Mucosa of descending colon (tissue), 3 donors: ENCODE measurements at regions not wholly inside any gene's neighbourhood (a gene's known extent, or its start where the extent isn't known, plus 50 kb on each side); places are given as distances from the start of the nearest gene placed in this dataset.

Experiments used
- ATAC-seq: fragments of 200-7000 bp; cut with Tn5 transposase; one replicate; pipeline ENCODE4 v1.9.1; 2020; ENCODE audit warnings: mild to moderate bottlenecking, moderate library complexity
- DNase-seq, 3 donors: peaks; one replicate each; pipeline ENCODE4 v3.0.0-alpha.2; 2020
- H3K36me3 ChIP-seq: fragments of 200-600 bp; one replicate; pipeline ENCODE4 v1.8.0; 2021; ENCODE audit warnings: low read depth, mild to moderate bottlenecking
- H3K4me1 ChIP-seq: fragments of 200-600 bp; one replicate; pipeline ENCODE4 v1.8.0; 2021; ENCODE audit warnings: low read depth, mild to moderate bottlenecking
- H3K4me3 ChIP-seq: fragments of 200-600 bp; one replicate; pipeline ENCODE4 v1.8.0; 2021; ENCODE audit warnings: mild to moderate bottlenecking
- H3K9me3 ChIP-seq: fragments of 200-600 bp; one replicate; pipeline ENCODE4 v1.8.0; 2021; ENCODE audit warnings: mild to moderate bottlenecking
- intact Hi-C, 2 donors: fragments of 100-400 bp; cut with DNase I in 1 of 2; cut with micrococcal nuclease in 1 of 2; formaldehyde crosslinking; loops; one replicate each; pipeline versions ENCODE4 v1.11.0 to v1.11.1; 2022; cut with DNase I, micrococcal nuclease
- TF ChIP-seq, protein P1 (sequence below): fragments of 200-600 bp; IDR thresholded peaks from one replicate; pipeline ENCODE4 v1.8.0; 2022; ENCODE audit warnings: antibody characterized with exemption, mild to moderate bottlenecking
- donor health status: DM: no; HTN: no; CAD: no; lungs with moderate emphysema.
- donor health status: DM: no; HTN: no; CAD: no.
- donor health status: DM: no; HTN: yes; CAD: no.

DNA sequence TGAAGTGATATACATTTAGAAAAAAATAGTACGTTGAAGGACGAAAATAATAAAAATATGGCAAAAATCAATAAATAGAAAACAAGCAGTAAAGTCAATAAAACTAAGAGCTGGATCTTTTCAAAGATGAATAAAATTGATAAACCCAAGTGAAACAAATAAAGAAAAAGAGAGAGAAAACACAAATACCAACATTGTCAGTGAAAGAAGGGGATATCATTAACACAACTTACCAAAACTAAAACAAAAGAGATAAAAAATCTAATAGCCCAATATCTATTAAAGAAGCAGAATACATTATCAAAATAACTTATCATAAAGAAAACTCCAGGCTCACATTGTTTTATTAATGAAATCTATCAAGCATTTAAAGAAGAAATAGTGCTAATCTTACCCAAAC is 675.1 kb downstream of the UQCRFS1 start:
- TF ChIP-seq, protein P1, sequence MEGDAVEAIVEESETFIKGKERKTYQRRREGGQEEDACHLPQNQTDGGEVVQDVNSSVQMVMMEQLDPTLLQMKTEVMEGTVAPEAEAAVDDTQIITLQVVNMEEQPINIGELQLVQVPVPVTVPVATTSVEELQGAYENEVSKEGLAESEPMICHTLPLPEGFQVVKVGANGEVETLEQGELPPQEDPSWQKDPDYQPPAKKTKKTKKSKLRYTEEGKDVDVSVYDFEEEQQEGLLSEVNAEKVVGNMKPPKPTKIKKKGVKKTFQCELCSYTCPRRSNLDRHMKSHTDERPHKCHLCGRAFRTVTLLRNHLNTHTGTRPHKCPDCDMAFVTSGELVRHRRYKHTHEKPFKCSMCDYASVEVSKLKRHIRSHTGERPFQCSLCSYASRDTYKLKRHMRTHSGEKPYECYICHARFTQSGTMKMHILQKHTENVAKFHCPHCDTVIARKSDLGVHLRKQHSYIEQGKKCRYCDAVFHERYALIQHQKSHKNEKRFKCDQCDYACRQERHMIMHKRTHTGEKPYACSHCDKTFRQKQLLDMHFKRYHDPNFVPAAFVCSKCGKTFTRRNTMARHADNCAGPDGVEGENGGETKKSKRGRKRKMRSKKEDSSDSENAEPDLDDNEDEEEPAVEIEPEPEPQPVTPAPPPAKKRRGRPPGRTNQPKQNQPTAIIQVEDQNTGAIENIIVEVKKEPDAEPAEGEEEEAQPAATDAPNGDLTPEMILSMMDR = no peak
- DNase-seq = no peak

DNA sequence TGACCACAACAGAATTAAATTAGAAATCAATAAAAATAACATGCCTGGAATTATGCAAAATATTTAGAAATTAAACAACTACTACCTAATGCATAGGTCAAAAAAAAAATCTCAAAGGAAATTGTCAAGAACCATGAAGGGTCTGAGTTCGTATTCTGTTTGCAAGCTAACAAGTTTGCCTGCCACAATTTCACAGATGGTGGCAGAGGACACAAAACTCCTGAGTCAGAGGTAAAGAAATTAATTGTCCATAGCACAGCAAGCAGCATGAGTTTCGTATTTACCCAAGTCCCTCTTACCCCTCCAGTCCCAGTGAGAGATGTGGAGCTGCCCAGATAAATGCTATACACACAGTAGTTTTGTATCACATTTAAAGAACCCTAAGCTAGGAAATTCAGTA is 675.9 kb downstream of the UQCRFS1 start:
- intact Hi-C loops = no loop called here
- TF ChIP-seq, protein P1 = no peak
- no peak for DNase-seq
- H3K9me3 ChIP-seq = no peaks in the 10 kb centered on the region
- H3K36me3 ChIP-seq = no peaks in the 10 kb centered on the region
- no peak overlapping the region for H3K4me3 ChIP-seq
- H3K4me1 ChIP-seq = no peaks in the 10 kb centered on the region
- no peak for ATAC-seq

More for the DNA sequence above, 675.1 kb downstream of the UQCRFS1 start:
- Histone ChIP-seq H3K9me3 (no peaks in the 10 kb centered on the region), H3K36me3 (no peaks in the 10 kb centered on the region), H3K4me1 (no peaks in the 10 kb centered on the region), H3K4me3 (no peak overlapping the region)
- no peak for ATAC-seq
- intact Hi-C loops = no loop called here

DNA sequence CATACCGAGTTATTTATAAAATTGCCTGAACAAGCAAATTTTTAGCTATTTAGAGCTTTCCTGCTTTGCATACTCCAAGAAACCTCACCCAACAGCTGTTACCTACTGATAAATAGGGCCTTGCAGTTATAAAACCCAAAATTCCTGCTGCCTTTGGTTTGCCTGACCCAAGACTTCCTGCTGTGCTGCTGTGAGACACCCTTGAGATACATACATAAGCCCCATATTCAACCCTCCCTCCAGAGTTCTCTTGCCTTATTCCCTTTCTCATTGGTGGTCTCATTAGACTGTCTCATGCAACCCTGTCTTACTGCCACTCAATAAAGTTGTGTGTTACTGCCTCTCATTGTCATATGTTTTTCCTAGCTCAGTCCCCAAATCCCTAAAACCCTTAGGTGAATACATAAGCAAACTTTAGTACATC is 677.6 kb downstream of the UQCRFS1 start:
- TF ChIP-seq, protein P1 = no peak
- no peaks in the 10 kb centered on the region for H3K9me3 ChIP-seq
- no peak for ATAC-seq
- no peaks in the 10 kb centered on the region for H3K4me1 ChIP-seq
- no peak overlapping the region for H3K4me3 ChIP-seq
- DNase-seq = no peak
- H3K36me3 ChIP-seq = no peaks in the 10 kb centered on the region
- intact Hi-C loops = no loop called here

DNA sequence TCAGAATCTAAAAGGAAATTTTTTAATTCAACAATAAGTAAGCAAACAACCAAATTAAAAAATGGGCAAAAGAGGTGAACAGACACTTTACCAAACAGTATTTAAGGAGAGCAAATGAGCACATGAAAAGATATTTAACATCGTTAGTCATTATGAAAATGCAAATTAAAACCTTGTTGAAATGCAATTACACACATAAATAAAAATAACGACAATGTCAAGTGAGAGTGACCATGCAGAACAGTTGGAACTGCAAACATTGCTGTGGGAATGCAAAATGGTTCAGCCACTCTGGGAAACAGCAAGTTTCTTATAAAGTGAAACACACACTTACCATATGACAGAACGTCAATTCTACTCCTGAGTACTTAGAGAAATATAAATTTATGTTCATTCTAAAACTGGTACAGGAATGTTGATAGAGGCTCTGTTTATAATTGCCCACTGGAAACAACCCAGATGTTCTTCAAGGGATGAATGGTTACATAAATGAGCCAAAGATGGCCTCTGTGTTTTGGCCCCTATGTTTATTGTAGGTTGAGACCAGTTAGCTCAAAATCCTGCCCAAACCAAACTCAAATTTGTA is 678.1 kb downstream of the UQCRFS1 start:
- intact Hi-C loops = no loop called here
- TF ChIP-seq, protein P1 = no peak
- no peaks in the 10 kb centered on the region for H3K4me1 ChIP-seq
- no peak overlapping the region for H3K4me3 ChIP-seq
- DNase-seq (no peak), ATAC-seq (no peak)
- H3K36me3 ChIP-seq = no peaks in the 10 kb centered on the region
- no peaks in the 10 kb centered on the region for H3K9me3 ChIP-seq

DNA sequence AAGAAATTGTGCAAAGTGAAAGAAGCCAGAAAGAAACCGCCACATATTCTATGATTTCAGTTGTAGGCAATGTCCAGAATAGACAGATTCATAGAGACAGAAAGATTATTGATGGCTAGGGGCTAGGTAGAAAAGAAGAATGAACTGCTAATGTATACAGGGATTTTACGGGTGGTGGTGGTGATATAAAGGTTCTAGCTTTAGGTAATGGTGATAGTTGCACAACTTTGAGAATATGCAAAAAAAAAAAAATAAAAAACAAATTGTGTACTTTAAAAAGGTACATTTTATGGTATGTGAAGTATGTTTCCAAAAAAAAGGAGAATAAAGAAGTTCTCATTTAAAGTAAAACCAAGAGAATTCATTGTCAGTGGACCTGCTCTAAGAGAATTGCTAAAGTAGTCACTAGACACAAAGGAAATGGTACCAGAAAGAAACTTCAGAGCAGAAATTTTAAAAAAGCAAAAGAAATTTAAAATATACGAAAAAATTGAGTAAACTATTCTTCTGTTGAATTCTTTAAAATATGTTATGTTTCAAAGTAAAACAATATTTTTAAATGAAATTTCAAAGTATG is 680.1 kb downstream of the UQCRFS1 start:
- ATAC-seq (no peak), DNase-seq (no peak)
- Histone ChIP-seq H3K9me3 (no peaks in the 10 kb centered on the region), H3K4me1 (no peaks in the 10 kb centered on the region), H3K4me3 (no peak overlapping the region), H3K36me3 (no peaks in the 10 kb centered on the region)
- TF ChIP-seq, protein P1 = no peak
- intact Hi-C loops = no loop called here
